Germinal center (tissue), 1 donor: ENCODE measurements at regions not wholly inside any gene's neighbourhood (a gene's known extent, or its start where the extent isn't known, plus 50 kb on each side); places are given as distances from the start of the nearest gene placed in this dataset.

ENCODE experiments used
- DNase-seq: peaks from one replicate; pipeline ENCODE4 v3.0.0; 2012; ENCODE audit warnings: mixed read lengths, low spot score

DNA sequence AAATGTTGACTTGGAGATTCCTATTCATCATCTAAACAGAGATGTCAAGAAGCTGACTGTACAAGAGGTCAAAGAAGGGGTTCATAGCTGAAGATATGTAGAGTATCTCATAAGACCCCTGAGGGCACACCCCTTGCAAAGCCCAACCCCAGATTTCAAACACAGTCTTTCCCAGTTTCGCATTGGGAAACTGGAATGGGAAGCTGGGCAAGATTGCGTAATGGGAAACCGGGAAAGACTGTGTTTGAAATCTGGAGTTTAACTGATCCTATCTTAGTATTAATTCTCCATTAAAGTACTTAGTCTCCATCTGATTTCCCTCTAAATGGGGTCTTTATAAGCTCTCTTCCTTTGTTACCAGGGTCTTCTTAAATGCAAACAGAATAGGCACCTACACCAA lies 99.5 kb downstream of the FAM76B start:
- no peak for DNase-seq

DNA sequence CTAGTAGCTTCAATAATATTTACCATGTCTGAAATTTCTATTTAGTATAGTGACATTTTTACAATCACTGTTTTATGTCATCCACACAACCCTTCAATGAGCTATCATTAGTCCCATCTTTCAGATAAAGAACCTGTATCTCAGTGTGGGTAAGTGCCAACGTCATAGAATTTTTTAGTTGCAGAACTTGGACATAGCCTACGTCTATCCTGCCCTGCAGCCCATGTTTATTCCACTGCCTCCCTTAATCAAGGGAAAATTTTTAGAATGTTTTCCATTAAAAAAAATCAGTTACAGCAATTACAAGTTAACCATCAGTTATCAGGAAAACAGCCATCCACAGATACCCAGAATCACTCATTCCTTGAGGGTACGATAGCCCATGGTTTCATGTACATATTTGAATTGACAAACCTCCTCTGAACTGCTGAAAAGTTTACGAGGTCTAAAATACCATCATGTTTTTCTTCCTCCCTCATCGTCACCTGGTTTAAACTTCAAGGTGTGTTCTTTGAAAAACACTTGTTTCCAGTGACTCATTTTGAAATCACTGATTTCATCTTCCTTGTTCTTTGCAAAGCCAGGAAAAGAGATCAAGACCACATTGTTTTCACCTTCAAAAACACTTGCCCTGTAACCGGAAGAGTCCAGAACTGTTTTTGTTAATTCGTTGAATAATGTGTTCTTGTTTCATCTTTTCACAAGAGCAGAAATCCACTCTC lies 100.9 kb downstream of the FAM76B start:
- no peak for DNase-seq

DNA sequence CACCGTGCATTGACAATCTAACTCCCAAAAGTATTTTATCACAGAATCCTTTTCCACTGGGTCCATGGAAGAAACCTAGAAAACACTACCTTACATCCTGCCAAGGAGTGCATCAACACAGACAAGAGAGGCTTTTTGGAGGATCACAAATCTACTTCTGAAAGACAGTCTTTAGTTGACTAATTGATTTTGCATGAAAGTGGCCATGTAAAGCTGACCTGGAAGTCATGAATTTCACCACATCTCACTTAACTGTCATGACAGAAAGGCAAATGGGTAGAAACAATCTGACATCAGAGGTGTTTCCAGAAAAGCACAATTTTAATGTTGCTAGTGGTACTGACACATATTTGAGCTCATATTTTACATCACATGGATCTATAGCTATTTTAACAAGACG lies 101.6 kb downstream of the FAM76B start:
- DNase-seq = no peak

DNA sequence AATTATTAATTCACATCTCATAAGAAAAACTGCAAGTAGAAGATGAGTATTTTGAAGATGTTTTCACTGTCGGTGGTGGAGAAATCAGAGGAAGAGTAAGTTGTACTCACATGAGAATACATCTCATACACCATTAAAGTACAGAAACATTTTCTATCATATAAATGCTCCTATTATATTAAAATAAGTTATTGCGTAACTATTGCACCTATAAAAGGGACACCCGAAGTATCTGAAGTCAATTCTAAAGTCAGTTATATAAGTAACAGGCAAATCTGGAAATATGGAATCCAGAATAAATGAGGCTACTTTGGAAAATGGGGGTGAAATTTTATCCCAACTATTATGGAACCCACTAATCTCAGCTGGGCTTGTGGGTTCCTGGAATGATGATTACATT lies 103.3 kb downstream of the FAM76B start:
- DNase-seq = no peak

DNA sequence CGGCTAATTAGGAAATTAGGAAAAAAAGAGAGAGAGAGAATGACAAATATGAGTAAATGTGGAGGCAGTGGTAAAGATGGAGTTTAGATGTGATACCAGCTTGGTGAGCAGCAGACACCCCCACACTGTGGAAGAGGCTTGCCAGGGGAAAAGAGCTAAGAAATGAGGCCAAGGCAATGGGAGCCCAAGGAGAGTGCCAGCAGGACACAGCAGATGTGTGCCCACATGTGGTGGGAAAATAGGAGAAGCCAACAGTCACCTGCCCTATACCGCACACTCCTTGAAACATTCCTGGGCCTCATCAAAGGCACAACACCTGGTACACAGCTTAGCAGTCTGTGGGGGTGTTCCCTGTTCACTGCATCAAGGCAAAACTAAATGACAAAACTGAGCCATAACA lies 104.9 kb downstream of the FAM76B start:
- DNase-seq = no peak

DNA sequence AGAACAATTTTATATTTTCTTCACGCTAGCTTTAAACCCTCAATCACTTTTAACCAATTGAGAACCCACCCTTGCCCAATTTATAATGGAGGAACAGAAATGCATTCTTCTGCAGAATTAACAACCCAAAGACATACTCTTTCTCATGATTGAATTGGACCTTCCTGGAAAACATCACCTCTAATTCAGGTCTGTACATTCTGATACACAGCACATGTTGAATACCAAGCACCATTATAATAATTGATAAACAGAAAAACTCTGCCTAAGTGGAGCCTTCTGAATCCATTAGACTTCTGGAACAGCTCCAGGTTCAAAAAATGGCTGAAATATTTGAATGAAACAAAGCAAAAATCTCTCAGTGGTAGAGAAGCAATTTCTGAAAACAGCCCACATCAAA lies 105.4 kb downstream of the FAM76B start:
- no peak for DNase-seq

DNA sequence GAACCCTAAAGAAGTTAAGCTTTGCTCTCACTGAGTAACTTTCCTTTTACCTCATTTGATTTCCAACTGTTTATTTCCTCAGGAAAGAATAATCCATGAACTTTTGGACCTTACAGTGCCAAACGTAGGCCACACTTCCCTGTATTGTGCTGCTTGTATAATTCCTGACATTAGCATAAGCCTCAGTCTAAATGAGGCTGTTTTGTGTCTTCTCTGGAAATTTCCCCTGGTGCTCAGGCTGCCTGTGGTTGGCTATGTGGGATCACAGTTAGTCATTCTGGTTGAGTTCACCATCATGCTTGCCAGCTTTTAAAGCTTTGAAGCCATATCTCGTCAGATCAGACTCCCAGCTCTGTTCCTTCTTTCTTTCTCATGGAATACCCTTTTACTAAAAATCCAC lies 107.0 kb downstream of the FAM76B start:
- DNase-seq = no peak

DNA sequence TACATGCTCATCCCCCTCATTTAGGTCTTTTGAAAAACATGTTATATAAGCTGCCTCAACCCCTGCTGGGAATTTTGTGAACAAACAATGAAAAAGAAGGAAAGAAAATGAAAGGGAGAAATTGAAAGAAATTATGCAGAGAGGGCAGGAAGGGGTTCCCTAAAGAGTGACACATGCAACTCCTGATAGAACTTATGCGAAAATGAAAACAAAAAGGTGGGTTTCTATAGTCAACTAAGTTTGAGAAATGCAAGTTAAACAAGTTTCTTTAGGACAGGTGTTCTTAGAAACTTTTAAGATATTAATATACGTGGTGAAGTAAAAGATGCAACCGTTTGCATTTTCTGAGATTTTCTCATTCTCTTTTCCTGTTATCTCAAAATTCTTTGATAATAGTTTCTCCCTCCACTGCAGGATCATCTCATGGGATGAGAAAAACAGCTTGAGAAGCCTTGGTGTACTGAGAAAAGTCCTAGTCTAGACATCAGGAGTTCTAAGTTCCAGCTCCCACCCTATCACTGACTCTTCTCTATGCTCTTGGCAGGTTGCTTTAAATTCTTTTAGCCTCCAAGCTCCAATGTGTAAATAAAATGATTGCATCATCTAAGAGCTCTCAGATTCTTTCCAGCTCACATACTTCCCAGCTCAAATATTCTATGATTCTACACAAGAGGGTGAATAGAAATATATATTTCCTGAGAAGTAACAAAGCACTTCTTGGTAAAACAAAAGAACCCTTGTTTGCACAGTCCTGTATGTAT lies 109.2 kb downstream of the FAM76B start:
- DNase-seq = no peak

DNA sequence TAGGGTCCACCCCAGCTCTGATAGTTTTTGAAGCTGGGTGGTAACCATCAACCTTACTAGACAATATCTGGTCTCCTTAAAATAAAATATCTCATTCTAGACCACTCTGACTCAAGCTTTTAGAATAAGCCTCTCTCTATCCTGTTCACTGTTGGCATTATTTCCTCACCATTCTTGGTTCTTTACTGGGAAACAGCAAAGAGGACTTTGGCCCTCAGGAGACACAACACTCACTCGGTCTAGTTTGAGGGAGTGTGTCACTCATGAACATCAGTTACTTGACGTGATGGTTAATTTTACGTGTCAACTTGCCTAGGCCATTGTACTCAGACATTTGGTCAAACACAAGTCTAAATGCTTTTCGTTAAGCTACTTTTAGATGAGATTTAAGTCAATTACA lies 110.6 kb downstream of the FAM76B start:
- DNase-seq = no peak

DNA sequence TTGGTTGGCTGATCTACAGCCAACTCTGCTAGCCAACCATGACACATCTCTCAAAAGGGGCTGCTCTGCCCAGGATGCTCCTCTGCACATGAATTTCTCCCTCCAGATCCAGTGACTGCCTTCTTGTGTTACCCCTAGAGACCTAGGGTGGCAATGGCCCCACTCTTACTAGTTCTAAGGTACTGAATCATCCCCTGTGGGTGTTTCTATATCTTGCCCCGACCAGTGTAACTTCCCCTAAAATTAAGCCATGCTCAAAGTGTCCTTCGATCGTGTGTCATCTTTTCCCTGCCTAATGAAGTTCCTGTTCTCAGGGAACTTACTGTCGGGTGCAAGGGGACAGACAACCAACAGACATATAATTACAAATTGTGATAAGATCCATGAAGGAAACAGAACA lies 113.3 kb downstream of the FAM76B start:
- DNase-seq = no peak

DNA sequence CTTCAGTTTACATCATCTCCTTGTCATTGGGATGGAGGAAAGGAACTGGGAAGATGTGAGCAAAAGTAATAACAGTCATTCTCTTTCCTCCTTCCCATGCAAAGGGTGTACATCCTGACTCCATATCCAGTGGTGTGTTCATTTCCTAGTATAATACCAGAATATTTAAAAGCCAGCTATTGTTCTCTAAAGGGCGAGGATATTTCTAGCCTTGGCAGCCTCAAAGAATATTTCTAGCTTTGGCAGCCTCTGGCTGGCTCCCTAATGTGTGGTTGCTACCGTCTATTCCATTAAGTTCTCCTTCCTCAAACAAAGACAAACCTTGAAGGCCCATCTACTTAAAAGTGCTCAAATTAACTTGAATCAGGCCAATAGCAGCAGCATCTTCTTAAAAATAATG lies 114.0 kb downstream of the FAM76B start:
- DNase-seq = no peak

DNA sequence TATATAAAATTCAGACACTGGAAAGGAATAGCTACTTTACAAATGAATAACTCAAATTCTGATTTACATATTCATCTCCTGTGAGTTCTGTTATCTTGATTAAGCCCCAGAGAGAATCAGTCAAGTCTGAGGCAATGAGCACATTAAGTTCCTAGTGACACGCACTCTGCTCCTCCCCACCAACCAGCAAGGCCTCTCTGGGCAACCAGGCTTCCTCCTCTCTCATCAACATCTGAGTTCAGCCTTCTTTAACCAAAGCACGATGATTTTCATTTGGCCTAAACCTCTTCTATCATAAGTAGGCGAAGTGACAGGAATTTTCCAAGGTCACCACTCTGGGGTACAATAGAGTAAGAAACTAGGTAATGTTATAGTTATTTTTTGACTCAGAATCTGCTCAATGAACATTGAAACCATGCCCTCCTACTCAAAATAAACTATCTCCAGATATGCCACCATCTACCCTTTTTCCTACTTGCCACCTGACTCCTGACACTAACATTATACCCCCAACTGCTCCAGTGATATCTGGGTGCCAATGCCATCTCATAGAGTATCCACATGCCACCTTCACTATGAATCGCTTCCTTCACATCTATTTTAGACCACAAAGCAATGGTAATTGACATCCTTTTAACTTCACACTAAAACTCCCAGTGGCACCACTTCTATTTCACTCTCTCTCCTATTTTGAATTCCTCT lies 114.8 kb downstream of the FAM76B start:
- no peak for DNase-seq

DNA sequence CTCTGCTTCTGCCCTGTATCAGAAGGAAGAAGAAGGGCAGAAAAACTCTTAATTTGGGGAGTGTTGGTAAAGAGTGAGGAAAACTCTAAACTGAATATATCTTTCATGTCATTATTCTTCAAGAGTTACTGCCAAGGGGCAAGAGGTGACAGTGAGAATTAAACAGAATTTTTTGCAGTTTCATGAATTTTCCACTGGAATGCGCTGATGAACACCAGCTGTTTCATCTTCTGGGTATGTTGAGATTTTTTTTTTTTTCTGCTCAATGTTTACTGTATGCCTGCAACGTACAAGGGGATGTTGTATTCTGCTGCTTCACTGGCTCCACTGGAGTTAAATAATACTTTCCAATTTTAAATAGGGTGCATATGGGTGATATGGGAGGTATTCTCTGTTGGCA lies 117.8 kb downstream of the FAM76B start:
- DNase-seq = no peak

DNA sequence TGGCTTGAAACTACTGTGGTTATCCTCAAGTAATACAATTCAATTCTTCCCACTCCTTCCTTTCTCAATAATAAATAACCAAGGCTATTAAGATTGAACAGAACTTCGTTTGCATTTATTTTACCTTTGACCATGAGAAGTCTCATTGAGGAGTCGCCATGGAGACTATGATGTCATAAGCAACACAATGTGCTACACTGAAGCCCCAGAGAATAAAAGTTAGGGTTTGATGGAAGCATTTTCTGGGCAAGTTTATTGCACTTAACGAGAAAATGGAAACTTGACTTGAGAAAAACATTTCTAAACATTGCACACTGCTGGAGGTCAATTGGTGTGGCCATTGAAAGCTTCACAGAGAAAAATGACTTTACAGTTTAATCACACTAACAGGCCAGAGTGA lies 121.5 kb downstream of the FAM76B start:
- DNase-seq = no peak

DNA sequence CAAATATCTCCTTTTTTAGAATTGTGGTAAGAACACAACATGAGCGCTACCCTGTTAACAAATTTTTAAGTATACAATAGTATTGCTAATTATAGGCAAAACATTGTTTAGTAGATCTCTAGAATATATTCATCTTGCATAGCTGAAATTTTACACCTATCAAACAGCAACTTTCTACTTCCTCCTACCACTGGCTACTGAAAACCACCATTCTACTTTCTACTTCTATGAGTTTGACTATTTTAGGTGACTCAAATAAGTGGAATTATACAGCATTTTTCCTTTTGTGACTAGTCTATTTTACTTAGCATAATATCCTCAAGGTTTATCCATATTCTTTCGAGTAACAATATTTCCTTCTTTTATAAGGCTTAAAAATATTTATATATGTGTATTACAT lies 128.4 kb downstream of the FAM76B start:
- no peak for DNase-seq

DNA sequence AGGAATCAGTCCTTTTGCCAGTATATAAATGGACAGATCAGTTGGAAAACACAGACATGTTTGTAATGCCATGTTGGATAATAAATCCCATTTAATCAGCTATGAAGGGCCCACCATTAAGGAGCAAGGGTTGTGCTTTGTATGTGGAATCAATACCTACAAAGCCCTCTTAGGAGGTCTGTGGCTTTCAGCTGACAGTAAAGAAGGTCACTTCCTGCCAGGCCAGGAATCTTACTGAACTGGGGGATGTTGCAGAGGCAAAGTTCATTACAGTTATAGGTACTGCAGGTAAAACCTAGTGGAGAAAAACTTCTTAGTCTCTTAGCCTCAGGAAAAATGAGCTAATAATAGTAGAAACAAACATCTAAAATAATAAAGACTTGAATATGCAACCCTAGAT lies 129.5 kb downstream of the FAM76B start:
- no peak for DNase-seq

DNA sequence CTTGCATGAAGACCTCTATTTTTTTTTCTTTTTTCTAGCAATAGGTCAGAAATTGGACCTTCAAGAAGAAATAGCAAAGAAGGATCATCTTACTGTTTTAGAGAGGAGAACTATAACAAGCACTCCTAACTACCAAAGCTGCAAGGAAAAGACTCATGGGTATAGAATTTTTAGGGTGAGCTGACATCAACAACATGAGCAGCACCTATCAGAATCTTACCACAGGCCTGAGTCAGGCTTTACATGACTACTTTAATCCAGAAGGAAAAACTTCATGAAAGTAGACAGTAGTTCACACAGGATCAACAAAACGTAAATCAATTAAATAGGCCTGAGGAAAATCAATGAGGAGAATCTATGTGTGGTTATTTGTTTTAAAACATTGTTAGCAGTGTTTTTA lies 130.5 kb downstream of the FAM76B start:
- no peak for DNase-seq

DNA sequence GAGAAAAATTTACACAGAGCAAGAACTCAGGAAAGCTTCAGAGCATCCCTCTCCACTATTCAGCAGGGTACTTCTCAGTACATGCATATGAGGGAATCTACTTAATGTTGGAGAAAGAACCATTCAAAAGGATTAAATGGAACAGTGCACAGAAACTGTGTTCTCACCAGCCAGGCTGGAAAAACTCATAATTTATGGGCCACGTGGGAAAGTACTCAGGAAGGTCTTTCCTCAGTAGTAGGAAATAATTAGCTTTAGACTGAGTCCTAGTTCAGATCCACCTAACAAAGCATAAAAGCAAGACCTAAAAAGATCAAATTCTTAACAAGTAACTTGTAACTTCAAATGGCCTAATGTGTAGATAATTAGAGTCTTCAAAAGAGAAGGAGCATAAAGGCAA lies 134.0 kb downstream of the FAM76B start:
- no peak for DNase-seq

DNA sequence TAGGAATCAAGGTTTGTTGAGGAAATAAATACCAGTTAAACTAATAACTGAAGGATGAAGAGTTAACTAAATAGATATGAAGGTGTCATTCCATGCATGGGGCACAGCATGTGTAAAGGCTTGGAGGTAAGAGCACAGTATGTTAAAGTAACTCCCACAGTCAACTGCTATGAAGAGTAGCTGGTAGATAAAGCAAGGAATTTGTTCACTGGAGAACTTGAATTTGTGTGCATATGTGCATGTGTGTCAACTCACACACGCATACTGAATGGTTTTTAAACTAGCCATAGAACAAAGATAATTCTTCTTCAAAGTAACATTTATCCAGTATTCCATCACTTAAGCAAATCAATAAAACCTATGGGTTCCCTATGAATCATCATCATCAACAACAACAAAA lies 135.9 kb downstream of the FAM76B start:
- no peak for DNase-seq

DNA sequence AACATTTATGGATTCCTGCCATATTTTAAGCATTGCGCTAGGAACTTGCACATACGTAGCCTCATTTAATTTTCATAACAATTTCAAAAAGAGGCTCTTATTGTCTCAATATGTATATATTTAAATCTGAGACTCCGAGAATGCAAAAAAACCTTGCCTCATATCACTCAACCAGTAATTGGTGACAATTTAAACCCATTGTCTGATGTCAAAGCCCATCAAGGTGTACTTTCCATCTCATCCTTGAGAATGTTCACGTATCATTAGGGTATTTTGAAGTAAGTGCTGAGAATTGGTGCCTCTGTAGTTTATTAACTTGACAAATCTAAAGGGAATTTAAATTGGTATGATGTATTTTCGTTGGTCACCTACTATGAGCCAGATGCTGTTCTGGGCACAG lies 136.5 kb downstream of the FAM76B start:
- DNase-seq = no peak

DNA sequence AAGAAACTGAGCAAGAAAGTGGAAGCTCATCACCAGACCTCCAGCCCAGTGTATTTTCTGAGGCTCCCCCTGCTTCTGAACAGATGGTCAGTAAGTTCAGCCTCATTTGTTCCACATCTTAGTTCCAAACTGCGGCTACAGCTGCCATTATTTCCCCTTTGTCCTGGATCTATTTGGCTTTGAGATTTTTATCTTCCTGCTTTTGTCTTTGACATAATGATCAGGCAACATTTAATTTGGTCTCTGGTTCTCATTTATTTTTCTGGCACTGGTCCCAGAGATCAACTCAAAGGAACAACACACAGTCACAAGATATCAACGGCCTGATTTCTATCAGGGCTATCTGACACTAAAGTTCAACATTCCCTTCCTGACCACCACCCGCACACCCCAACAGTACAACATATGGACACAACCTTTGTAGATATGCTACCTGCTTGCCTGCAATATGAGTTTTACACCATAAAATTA lies 137.5 kb downstream of the FAM76B start:
- DNase-seq = no peak

DNA sequence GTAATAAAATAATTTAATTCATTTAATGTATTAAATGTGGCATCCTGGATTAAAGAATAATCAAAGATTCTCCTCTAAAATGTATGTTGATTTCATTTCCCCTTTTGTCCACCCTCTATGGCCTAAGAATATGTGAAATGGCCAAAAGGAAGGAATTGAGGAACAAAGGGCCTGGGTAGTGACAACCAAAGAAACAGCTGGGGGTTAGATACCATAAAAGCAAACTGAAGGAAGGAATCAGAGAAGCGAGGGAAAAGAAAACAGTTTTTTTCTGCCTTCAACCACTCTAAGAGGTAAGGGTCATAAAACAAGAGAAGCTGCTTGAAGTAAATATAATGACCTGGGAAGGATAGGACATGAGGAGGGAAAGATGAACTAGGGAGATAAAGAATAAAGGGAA lies 139.3 kb downstream of the FAM76B start:
- no peak for DNase-seq

DNA sequence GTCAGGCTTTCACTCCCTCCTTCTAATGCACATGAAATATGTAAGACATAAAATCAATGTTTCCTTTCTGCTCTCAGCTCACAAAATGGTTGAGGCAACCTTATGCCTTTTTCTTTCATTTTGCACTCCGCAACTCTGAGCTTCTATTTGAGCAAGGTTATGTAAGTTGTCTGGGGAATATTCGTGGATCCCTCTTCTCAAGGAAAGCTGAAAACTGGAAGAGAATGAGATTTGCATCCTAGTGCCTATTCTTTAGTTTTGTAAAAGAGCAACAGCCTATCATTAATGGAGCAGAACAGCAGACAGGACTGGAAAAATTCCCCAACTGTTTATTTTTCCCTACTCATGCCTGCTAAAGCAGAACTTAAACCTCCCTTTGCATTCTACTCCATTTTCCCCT lies 141.7 kb downstream of the FAM76B start:
- no peak for DNase-seq
